ENCODE measurements at regions not wholly inside any gene's neighbourhood (a gene's known extent, or its start where the extent isn't known, plus 50 kb on each side); places are given as distances from the start of the nearest gene placed in this dataset.
"Not testable (repeated sequence)": the region's sequence is repeated elsewhere in the genome, so short reads cannot be mapped to it uniquely, and the experiment has no call there.

GRCh38 chr16:48067388-48067787 is 88.4 kb downstream of the ABCC12 start:
- DNase-seq = no peak
- H3K4me3 ChIP-seq = no peak overlapping the region

GRCh38 chr16:48064971-48065370 is 90.8 kb downstream of the ABCC12 start:
- H3K27me3 ChIP-seq = no peaks in the 10 kb centered on the region
- no peak overlapping the region for H3K4me3 ChIP-seq
- no peak for DNase-seq
- H3K27ac ChIP-seq = no peak overlapping the region
- no peaks in the 10 kb centered on the region for H3K9me3 ChIP-seq
- no peaks in the 10 kb centered on the region for H3K4me1 ChIP-seq
- H3K36me3 ChIP-seq = no peaks in the 10 kb centered on the region
- no peak for TF ChIP-seq CTCF (IDR thresholded peaks at IDR 0.05)
- TF ChIP-seq POLR2A (IDR thresholded peaks at IDR 0.05) = no peak

More at GRCh38 chr16:48067388-48067787, 88.4 kb downstream of the ABCC12 start:
- Histone ChIP-seq H3K9me3 (no peaks in the 10 kb centered on the region), H3K4me1 (no peaks in the 10 kb centered on the region), H3K36me3 (no peaks in the 10 kb centered on the region), H3K27me3 (no peaks in the 10 kb centered on the region), H3K27ac (no peak overlapping the region)
- no peak for TF ChIP-seq CTCF (IDR thresholded peaks at IDR 0.05)
- TF ChIP-seq POLR2A (IDR thresholded peaks at IDR 0.05) = no peak

- Histone ChIP-seq H3K9me3 (no peaks in the 10 kb centered on the region), H3K4me3 (no peak overlapping the region), H3K4me1 (no peaks in the 10 kb centered on the region), H3K36me3 (no peaks in the 10 kb centered on the region), H3K27me3 (no peaks in the 10 kb centered on the region), H3K27ac (no peak overlapping the region)
- DNase-seq = no peak
- no peak for TF ChIP-seq POLR2A (IDR thresholded peaks at IDR 0.05)
- no peak for TF ChIP-seq CTCF (IDR thresholded peaks at IDR 0.05)
Measured at GRCh38 chr16:48062681-48063080, 93.1 kb downstream of the ABCC12 start.

- Histone ChIP-seq H3K4me3 (no peak overlapping the region), H3K27ac (no peak overlapping the region), H3K27me3 (no peaks in the 10 kb centered on the region), H3K4me1 (no peaks in the 10 kb centered on the region), H3K36me3 (no peaks in the 10 kb centered on the region), H3K9me3 (no peaks in the 10 kb centered on the region)
- DNase-seq = no peak
- no peak for TF ChIP-seq POLR2A (IDR thresholded peaks at IDR 0.05)
- TF ChIP-seq CTCF (IDR thresholded peaks at IDR 0.05) = no peak
Measured at GRCh38 chr16:48059936-48060335, 95.9 kb downstream of the ABCC12 start.

GRCh38 chr16:48059190-48059589 is 96.6 kb downstream of the ABCC12 start:
- not testable (repeated sequence) for H3K27ac ChIP-seq, H3K4me3 ChIP-seq, H3K4me1 ChIP-seq, H3K36me3 ChIP-seq, DNase-seq, H3K27me3 ChIP-seq, H3K9me3 ChIP-seq

- no peaks in the 10 kb centered on the region for H3K36me3 ChIP-seq
- TF ChIP-seq POLR2A (IDR thresholded peaks at IDR 0.05) (no peak), CTCF (IDR thresholded peaks at IDR 0.05) (no peak)
Measured at GRCh38 chr16:48057048-48057447, 98.7 kb downstream of the ABCC12 start.

More at GRCh38 chr16:48057048-48057447, 98.7 kb downstream of the ABCC12 start:
- Histone ChIP-seq H3K4me1 (no peaks in the 10 kb centered on the region), H3K27me3 (no peaks in the 10 kb centered on the region), H3K27ac (no peak overlapping the region), H3K9me3 (no peaks in the 10 kb centered on the region), H3K4me3 (no peak overlapping the region)
- no peak for DNase-seq
